GM21737 (cell line): ENCODE measurements at regions not wholly inside any gene's neighbourhood (a gene's known extent, or its start where the extent isn't known, plus 50 kb on each side); places are given as distances from the start of the nearest gene placed in this dataset.
"Not testable (repeated sequence)": the region's sequence is repeated elsewhere in the genome, so short reads cannot be mapped to it uniquely, and the experiment has no call there.

Source experiments
- ATAC-seq: cut with Tn5 transposase; IDR thresholded peaks from one replicate; pipeline ENCODE4 v1.9.1; 2021; ENCODE audit warnings: mild to moderate bottlenecking, moderate library complexity; ENCODE audit not compliant: unreplicated experiment

DNA sequence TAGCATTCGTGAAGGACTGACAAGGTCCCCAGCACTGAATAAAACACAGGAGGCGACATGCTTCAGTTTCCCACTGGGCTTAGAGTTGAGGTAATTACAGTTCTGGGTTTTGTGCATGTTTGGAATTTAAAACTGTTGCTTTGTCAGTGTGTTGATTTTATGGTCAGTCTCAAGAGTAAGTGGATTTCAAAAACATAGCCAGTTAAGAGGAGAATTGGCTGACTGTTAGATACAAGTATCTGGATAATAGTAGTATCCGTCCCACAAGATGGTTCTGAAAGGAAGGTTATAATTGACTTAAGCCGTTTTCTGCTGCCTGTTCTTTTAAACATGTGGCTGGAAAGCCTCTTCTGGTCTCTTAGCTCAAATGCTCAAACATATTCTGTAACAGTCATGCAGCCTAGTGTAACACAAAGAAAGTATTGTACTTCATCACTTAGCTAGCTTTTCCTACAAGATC is 170.9 kb downstream of the POLR1F start:
- no peak for ATAC-seq

DNA sequence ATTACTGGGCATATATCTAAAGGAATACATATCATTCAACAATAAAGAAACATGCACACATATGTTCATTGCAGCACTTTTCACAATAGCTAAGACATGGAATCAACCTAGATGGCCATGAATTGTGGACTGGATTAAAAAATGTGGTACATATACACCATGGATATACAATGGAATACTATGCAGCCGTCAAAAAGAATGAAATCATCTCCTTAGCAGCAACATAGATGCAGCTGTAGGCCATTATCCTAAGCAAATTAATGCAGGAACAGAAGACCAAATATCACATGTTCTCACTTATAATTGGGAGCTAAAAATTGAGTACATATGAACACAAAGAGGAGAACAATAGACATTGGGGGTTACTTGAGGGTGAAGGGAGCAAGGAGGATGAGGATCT is 175.6 kb downstream of the POLR1F start:
- no peak for ATAC-seq

GRCh38 chr7:19530852-19531251 is 178.0 kb downstream of the POLR1F start:
- no peak for ATAC-seq

DNA sequence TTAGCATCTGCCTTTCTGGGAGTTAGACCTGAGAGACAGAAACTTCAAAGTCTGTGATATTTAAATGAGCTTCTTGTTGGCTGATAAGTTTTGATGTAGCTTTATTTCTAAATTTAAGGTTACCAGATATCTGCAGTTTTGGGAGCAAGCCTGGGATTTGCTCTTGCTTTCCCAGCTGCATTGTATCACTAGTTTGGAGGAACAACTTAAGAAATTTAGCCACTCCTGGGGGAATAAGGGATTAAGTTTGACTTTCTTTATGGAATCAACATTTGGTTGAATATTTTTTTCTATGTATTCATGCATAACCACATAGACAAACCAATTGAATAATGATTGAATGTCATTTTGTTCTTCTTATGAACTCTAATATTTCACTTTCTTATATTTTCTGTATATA is 178.6 kb downstream of the POLR1F start:
- ATAC-seq = no peak

GRCh38 chr7:19526639-19527038 is 182.2 kb downstream of the POLR1F start:
- ATAC-seq = no peak

GRCh38 chr7:19522486-19522885 is 186.4 kb downstream of the POLR1F start:
- ATAC-seq = no peak

DNA sequence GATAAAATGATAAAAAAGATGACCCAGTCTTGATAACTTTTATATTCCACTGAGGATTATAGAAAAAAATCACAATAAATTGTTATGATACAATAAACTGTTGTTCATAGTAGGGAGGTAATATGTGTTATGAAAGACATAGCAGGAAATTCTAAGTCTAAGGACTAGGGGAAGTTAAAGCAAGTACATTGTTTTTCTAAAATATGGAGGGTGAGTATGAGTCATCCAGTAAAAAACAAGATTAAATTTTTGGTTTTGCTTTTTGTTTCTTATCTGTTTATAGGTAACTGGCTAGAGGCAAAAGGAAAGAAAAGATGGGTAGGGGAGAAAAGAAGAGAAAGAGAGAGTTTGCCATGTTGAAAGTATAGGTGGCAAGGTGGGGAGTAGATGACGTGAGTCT is 188.4 kb downstream of the POLR1F start:
- no peak for ATAC-seq

DNA sequence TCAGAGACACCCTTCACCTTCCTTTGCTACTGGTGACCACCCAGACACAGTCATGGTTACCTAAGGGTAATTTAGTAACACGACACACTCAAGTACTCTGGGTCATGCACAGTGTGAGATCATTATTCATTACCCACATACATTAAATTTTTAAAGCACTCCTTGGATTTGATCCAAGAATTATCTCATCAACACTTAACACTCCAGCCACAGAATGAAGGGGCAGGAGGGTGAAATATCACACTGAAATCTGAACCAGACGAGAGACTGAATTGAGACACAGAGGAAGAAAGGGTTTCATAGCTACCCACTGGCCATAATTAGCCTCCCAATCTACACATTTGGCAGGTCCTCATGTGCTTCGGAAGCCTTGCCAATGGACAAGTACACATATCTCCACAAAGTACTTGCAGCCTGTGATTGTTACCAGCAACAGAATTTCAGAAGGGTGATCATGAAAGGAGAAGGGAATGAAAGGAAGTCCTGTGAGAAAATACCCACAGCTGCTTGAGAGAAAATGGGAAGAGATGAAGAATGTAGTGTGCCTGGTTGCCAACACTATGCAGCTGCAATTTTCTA is 189.3 kb downstream of the POLR1F start:
- no peak for ATAC-seq

DNA sequence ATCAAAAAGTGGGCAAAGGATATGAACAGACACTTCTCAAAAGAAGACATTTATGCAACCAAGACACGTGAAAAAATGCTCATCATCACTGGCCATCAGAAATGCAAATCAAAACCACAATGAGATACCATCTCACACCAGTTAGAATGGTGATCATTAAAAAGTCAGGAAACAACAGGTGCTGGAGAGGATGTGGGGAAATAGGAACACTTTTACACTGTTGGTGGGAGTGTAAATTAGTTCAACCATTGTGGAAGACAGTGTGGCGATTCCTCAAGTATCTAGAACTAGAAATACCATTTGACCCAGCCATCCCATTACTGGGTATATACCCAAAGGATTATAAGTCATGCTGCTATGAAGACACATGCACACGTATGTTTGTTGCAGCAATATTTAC is 191.3 kb downstream of the POLR1F start:
- ATAC-seq = not testable (repeated sequence)

DNA sequence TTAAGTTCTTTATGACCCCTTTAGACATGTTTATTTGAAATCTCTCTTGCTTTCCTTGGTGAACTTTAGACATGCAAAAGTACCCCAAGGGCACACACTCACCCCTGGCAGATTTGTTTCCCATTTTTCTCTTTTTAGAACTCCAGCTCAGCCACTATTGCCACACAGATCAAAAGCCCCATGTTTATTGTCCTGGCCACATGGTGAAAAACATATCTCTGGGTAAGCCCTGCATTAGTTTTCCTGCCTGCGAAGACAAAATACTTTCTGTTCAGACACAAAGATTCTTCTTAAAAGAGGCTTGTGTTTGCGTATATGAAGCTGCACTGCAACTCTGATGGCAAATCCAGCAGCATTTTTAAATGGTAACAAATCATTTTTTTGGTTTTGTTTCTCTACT is 200.0 kb downstream of the POLR1F start:
- ATAC-seq = no peak

- no peak for ATAC-seq
These were observed 200.7 kb downstream of the POLR1F start for GRCh38 chr7:19508124-19508523.

- no peak for ATAC-seq
These were observed 216.9 kb downstream of the POLR1F start for GRCh38 chr7:19491821-19492452.

GRCh38 chr7:19491371-19491770 is 217.5 kb downstream of the POLR1F start:
- no peak for ATAC-seq

- ATAC-seq = no peak
These were observed 219.5 kb downstream of the POLR1F start for GRCh38 chr7:19489162-19489820.

- no peak for ATAC-seq
These were observed 220.8 kb downstream of the POLR1F start for GRCh38 chr7:19488056-19488455.

GRCh38 chr7:19482628-19483027 is 226.2 kb downstream of the POLR1F start:
- no peak for ATAC-seq

DNA sequence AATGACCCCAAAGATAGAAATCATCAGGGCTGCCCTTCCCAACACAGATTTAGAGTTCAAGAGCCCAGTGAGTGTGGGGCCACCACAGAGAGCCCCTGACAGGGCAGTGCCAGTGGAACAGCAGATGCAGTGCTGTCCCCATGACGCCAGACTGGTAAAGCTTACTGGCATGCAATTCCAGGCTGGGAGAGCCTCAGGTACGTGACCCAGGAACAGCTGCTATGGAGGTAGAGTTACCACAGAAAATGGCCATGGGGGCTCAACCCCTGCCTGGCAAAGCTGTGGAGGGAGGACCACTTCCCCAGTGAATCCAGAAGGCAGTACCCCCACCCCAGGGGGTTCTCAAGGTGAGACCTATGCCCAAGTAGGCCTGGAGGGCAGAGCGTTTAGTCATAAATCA is 228.5 kb downstream of the POLR1F start:
- no peak for ATAC-seq

GRCh38 chr7:19470031-19470430 is 238.8 kb downstream of the POLR1F start:
- no peak for ATAC-seq

- ATAC-seq = no peak
These were observed 243.0 kb downstream of the POLR1F start for GRCh38 chr7:19465861-19466260.

- no peak for ATAC-seq
These were observed 244.1 kb downstream of the POLR1F start for GRCh38 chr7:19464751-19465150.

- no peak for ATAC-seq
These were observed 244.6 kb downstream of the POLR1F start for GRCh38 chr7:19464241-19464640.

- ATAC-seq = no peak
These were observed 245.3 kb downstream of the POLR1F start for GRCh38 chr7:19463581-19463980.
